ENCODE measurements at regions not wholly inside any gene's neighbourhood (a gene's known extent, or its start where the extent isn't known, plus 50 kb on each side); places are given as distances from the start of the nearest gene placed in this dataset.

- TF ChIP-seq POLR2AphosphoS5 (IDR thresholded peaks at IDR 0.05), result no peak
- TF ChIP-seq CTCF (IDR thresholded peaks at IDR 0.05), result no peak
- no peak for TF ChIP-seq POLR2A (IDR thresholded peaks at IDR 0.05)
These were observed 67.6 kb downstream of the FOXD1 start for GRCh38 chr5:73380710-73381589.

Measured in breast epithelium (tissue), 3 donors.